PC-9 (cell line): ENCODE measurements at regions not wholly inside any gene's neighbourhood (a gene's known extent, or its start where the extent isn't known, plus 50 kb on each side); places are given as distances from the start of the nearest gene placed in this dataset.
"Not testable (repeated sequence)": the region's sequence is repeated elsewhere in the genome, so short reads cannot be mapped to it uniquely, and the experiment has no call there.

ENCODE experiments used
- BruUV-seq: library from RNA; stranded (reverse); fragments of 400-500 nt; replicated peaks from 2 replicates; lab custom pipeline; 2021; lab: Mats Ljungman, UMichigan
- CTCF ChIA-PET: fragments of 300-600 bp; sonication (Branson Sonifier 250); formaldehyde crosslinking; loops from one replicate; lab custom pipeline; 2022; ENCODE audit warnings: antibody characterized with exemption; lab: Charles Lee
- POLR2A ChIA-PET: fragments of 300-600 bp; sonication (Branson Sonifier 250); formaldehyde crosslinking; loops from one replicate; lab custom pipeline; 2022; ENCODE audit warnings: antibody characterized with exemption; ENCODE audit not compliant: unreplicated experiment; lab: Charles Lee
- DNase-seq, 2 experiments: peaks; one replicate each; pipeline versions ENCODE4 v3.0.0 to v3.0.0-alpha.2; 2015 to 2022; ENCODE audit warnings: mixed read lengths in 1 of 2
- H2AFZ ChIP-seq: fragments of 200-600 bp; sonication (generic); 2 replicates; pipeline ENCODE4 v1.8.1; 2017; ENCODE audit warnings: antibody characterized with exemption
- H3F3A ChIP-seq: fragments of 200-600 bp; sonication (generic); 2 replicates; pipeline ENCODE4 v1.8.1; 2017; ENCODE audit warnings: antibody characterized with exemption, mild to moderate bottlenecking, low read depth; ENCODE audit not compliant: insufficient read depth
- H3K27ac ChIP-seq: fragments of 200-600 bp; sonication (generic); 2 replicates; pipeline ENCODE4 v1.6.1; 2016; ENCODE audit warnings: mixed run types
- H3K27me3 ChIP-seq: fragments of 200-600 bp; sonication (generic); 2 replicates; pipeline ENCODE4 v1.6.1; 2016; ENCODE audit warnings: low read depth, mixed run types; ENCODE audit not compliant: insufficient read depth
- H3K36me3 ChIP-seq: fragments of 200-600 bp; sonication (generic); 2 replicates; pipeline ENCODE4 v1.6.1; 2016; ENCODE audit warnings: low read depth, mixed run types
- H3K4me1 ChIP-seq: fragments of 200-600 bp; sonication (generic); replicated peaks from 2 replicates; pipeline ENCODE4 v1.6.1; 2016; ENCODE audit warnings: mixed run types; ENCODE audit not compliant: insufficient read depth
- H3K4me2 ChIP-seq: fragments of 200-600 bp; sonication (generic); 2 replicates; pipeline ENCODE4 v1.6.1; 2017; ENCODE audit warnings: mixed run types
- H3K4me3 ChIP-seq: fragments of 200-600 bp; sonication (generic); 2 replicates; pipeline ENCODE4 v1.6.1; 2016; ENCODE audit warnings: mixed run types
- H3K79me2 ChIP-seq: fragments of 200-600 bp; sonication (generic); 2 replicates; pipeline ENCODE4 v1.6.1; 2017; ENCODE audit warnings: low read depth, mixed run types
- H3K9me2 ChIP-seq: fragments of 200-600 bp; sonication (generic); 2 replicates; pipeline ENCODE4 v1.8.1; 2017; ENCODE audit warnings: mild to moderate bottlenecking; ENCODE audit not compliant: insufficient read depth
- H3K9me3 ChIP-seq: fragments of 200-600 bp; sonication (generic); 2 replicates; pipeline ENCODE4 v1.8.1; 2016; ENCODE audit warnings: low read depth; ENCODE audit not compliant: insufficient read depth
- H4K20me1 ChIP-seq: fragments of 200-600 bp; sonication (generic); 2 replicates; pipeline ENCODE4 v1.8.1; 2017; ENCODE audit not compliant: insufficient read depth
- EZH2 ChIP-seq: fragments of 200-600 bp; sonication (generic); IDR thresholded peaks from 2 replicates; pipeline ENCODE4 v1.8.0; 2017; ENCODE audit warnings: antibody characterized with exemption, low read depth
- intact Hi-C: fragments of 100-400 bp; cut with micrococcal nuclease; formaldehyde crosslinking; loops from one replicate; pipeline ENCODE4 v1.10.0; 2022; ENCODE audit not compliant: unreplicated experiment
- TF ChIP-seq, protein P1 (sequence below): fragments of 200-600 bp; sonication (generic); conservative IDR thresholded peaks from 2 replicates; pipeline ENCODE4 v1.6.1; 2017; ENCODE audit warnings: mixed run types, antibody characterized with exemption, mild to moderate bottlenecking, moderate library complexity

DNA sequence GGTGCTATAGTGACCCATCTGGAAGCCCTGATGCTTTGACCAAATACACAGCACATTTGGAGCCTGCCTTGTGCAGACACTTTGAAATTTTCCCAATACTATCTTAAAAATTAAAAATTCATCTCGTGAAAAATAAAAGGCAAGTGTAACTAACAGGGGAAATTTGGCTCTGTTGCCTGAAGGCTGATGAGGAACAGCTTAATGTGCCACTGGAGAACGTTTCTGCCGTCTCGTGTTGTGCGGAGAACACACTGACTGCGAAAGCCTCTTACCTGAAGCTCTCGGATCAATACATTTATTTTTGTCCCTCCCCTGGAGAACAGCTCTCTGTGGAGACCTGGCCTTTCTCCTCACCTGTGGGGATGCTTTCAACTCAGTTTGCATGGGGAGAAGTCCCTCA lies 77.2 kb upstream of the CHST15 start:
- Histone ChIP-seq H3K4me2 (no peak overlapping the region), H3K9me2 (no peaks in the 10 kb centered on the region), H3K79me2 (no peaks in the 10 kb centered on the region), H3K4me3 (no peak overlapping the region), H3K9me3 (no peaks in the 10 kb centered on the region), H2AFZ (no peak overlapping the region), H3K27me3 (no peaks in the 10 kb centered on the region), H3K27ac (no peak overlapping the region), H4K20me1 (no peaks in the 10 kb centered on the region), H3K4me1 (no peaks in the 10 kb centered on the region), H3K36me3 (no peaks in the 10 kb centered on the region), H3F3A (no peaks in the 10 kb centered on the region)
- DNase-seq: no peak
- no peak for TF ChIP-seq EZH2
- TF ChIP-seq, protein P1, sequence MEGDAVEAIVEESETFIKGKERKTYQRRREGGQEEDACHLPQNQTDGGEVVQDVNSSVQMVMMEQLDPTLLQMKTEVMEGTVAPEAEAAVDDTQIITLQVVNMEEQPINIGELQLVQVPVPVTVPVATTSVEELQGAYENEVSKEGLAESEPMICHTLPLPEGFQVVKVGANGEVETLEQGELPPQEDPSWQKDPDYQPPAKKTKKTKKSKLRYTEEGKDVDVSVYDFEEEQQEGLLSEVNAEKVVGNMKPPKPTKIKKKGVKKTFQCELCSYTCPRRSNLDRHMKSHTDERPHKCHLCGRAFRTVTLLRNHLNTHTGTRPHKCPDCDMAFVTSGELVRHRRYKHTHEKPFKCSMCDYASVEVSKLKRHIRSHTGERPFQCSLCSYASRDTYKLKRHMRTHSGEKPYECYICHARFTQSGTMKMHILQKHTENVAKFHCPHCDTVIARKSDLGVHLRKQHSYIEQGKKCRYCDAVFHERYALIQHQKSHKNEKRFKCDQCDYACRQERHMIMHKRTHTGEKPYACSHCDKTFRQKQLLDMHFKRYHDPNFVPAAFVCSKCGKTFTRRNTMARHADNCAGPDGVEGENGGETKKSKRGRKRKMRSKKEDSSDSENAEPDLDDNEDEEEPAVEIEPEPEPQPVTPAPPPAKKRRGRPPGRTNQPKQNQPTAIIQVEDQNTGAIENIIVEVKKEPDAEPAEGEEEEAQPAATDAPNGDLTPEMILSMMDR: no peak
- no TSS peak for BruUV-seq
- POLR2A ChIA-PET: no interaction called here
- CTCF ChIA-PET: no interaction called here
- intact Hi-C loops: no loop called here

DNA sequence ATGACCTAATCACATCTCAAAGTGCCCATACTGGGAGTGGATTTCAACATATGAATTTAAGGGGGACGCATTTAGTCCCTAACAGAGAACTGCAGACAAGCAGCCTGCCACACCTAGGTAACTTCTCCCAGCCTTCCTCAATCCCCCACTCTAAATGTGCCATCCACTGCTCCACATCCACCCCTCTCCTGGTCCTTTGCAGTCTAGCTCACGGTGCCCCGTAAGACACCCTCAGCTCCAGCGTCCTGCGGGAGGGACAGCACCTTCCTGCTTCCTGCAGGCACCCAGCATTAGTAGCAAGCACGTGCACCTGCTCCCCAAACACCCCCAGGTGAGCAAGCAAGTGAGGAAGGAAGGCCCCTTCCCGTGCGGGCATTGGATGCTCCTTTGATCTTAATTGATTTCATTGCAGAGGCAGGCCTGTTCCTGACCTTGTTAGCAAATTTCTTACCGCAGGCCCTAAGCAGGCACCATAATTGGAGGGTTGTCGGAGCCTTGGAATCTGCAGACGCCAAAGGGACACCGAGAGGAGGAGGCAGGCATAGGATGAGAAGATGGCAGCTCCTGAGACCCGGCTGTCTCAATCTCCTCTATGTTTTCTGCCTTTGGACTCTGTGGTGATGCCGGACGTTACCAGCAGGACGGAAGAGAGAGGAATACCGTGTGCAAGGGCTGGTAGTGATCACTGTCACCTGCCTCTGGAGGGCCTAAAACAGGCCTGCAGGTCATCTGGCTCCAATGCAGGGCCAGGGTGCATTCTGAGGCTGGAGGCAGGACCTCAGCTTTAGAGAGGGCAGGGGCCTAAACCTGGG lies 75.8 kb upstream of the CHST15 start:
- Histone ChIP-seq H3F3A (no peaks in the 10 kb centered on the region), H3K79me2 (no peaks in the 10 kb centered on the region), H3K36me3 (no peaks in the 10 kb centered on the region), H3K27ac (no peak overlapping the region), H2AFZ (no peak overlapping the region), H3K4me1 (no peaks in the 10 kb centered on the region), H4K20me1 (no peaks in the 10 kb centered on the region), H3K27me3 (no peaks in the 10 kb centered on the region), H3K4me2 (no peak overlapping the region), H3K4me3 (no peak overlapping the region), H3K9me3 (no peaks in the 10 kb centered on the region), H3K9me2 (no peaks in the 10 kb centered on the region)
- no peak for TF ChIP-seq EZH2
- TF ChIP-seq, protein P1: no peak
- DNase-seq: no peak
- ChIA-PET POLR2A (no interaction called here), CTCF (no interaction called here)
- no TSS peak for BruUV-seq
- intact Hi-C loops: no loop called here

DNA sequence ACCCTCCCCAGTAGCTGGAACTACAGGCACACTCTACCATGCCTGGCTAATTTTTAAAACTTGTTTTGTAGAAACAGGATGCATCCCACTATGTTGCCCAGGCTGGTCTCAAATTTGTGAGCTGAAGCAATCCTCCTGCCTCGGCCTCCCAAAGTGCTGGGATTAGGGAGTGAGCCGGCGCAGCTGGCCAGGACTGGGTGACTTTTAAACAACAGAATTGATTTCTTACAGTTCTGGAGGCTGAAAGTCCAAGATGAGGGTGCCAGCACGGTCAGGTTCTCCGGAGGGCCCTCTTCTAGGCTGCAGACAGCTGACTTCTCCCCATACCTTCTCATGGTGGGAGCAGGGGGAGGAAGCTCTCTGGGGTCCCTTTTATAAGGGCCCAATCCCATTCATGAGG lies 75.2 kb upstream of the CHST15 start:
- TF ChIP-seq, protein P1: no peak
- TF ChIP-seq EZH2: no peak
- CTCF ChIA-PET: no interaction called here

DNA sequence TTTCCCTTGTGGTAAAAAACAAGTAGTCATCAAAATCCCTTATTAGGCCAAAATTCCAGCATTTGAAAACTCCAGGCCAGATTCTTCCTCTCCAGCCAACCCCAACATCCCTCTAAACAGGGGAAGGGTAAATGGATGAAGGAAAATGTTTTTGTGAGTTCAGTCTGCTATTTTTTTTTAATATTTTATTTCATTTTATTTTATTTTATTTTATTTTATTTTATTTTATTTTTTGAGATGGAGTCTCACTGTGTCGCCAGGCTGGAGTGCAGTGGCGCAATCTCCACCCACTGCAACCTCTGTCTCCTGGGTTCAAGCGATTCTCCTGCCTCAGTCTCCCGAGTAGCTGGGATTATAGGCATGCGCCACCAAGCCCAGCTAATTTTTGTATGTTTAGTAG lies 74.5 kb upstream of the CHST15 start:
- H3F3A ChIP-seq, H3K9me3 ChIP-seq, H3K27ac ChIP-seq, H3K79me2 ChIP-seq, CTCF ChIA-PET, H3K27me3 ChIP-seq, H2AFZ ChIP-seq, BruUV-seq, H3K9me2 ChIP-seq, DNase-seq, H3K4me3 ChIP-seq, H3K36me3 ChIP-seq, intact Hi-C loops, POLR2A ChIA-PET, H3K4me2 ChIP-seq, H4K20me1 ChIP-seq, H3K4me1 ChIP-seq: not testable (repeated sequence)

More for the DNA sequence above, 75.2 kb upstream of the CHST15 start:
- Histone ChIP-seq H3K9me2 (no peaks in the 10 kb centered on the region), H3K36me3 (no peaks in the 10 kb centered on the region), H3K9me3 (no peaks in the 10 kb centered on the region), H3K27me3 (no peaks in the 10 kb centered on the region), H3F3A (no peaks in the 10 kb centered on the region), H3K4me3 (no peak overlapping the region), H2AFZ (no peak overlapping the region), H3K4me1 (no peaks in the 10 kb centered on the region), H4K20me1 (no peaks in the 10 kb centered on the region), H3K79me2 (no peaks in the 10 kb centered on the region), H3K27ac (no peak overlapping the region), H3K4me2 (no peak overlapping the region)
- BruUV-seq: no TSS peak
- POLR2A ChIA-PET: no interaction called here
- intact Hi-C loops: no loop called here
- no peak for DNase-seq
